Colonic mucosa (tissue), 4 donors: ENCODE measurements at regions not wholly inside any gene's neighbourhood (a gene's known extent, or its start where the extent isn't known, plus 50 kb on each side); places are given as distances from the start of the nearest gene placed in this dataset.

Experiments
- DNase-seq: peaks from one replicate; pipeline ENCODE4 v3.0.0-alpha.2; 2020
- H3K27ac ChIP-seq: fragments of 200-600 bp; one replicate; pipeline ENCODE4 v1.8.0; 2021
- H3K27me3 ChIP-seq: fragments of 200-600 bp; one replicate; pipeline ENCODE4 v1.8.0; 2021
- H3K36me3 ChIP-seq: fragments of 200-600 bp; one replicate; pipeline ENCODE4 v1.8.0; 2021
- H3K4me1 ChIP-seq: fragments of 200-600 bp; one replicate; pipeline ENCODE4 v1.8.0; 2021; ENCODE audit warnings: mild to moderate bottlenecking
- H3K4me3 ChIP-seq: fragments of 200-600 bp; one replicate; pipeline ENCODE4 v1.8.0; 2021
- H3K9ac ChIP-seq, 2 donors: one replicate each; pipeline ENCODE4 v1.7.0; 2013; ENCODE audit warnings: control low read depth in 2 of 2, low read depth in 2 of 2, low read length in 2 of 2
- H3K9me3 ChIP-seq: fragments of 200-600 bp; one replicate; pipeline ENCODE4 v1.8.0; 2021
- intact Hi-C: fragments of 100-400 bp; cut with DNase I; formaldehyde crosslinking; loops from one replicate; pipeline ENCODE4 v1.14.1; 2022
- TF ChIP-seq, protein P1 (sequence below): fragments of 200-600 bp; IDR thresholded peaks from one replicate; pipeline ENCODE4 v1.8.0; 2022; ENCODE audit warnings: antibody characterized with exemption, mild to moderate bottlenecking
- donor health status: healthy.
- donor health status: DM: no; HTN: no; CAD: no.
- donor health status: DM: no; HTN: no; CAD: no.

DNA sequence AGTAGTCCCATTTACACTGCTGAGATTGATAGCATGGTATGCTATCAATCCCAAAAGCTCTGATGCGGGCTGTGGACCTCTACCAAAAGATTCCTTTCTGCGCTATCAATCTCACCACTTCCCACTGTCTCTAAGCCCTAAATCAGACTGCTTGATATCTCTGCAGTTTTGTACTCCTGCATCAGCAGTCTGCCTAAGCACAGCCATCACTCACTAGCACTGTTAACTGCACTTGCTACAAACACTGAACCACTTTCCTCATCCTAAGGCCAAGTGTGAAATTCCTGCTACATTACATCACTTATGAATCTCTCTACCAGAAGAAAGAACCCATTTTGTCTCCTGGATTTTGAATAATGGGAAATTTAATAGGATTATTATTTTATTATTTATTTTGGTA lies 237.0 kb downstream of the HNMT start:
- Histone ChIP-seq H3K9me3 (no peaks in the 10 kb centered on the region), H3K27me3 (no peaks in the 10 kb centered on the region), H3K36me3 (no peaks in the 10 kb centered on the region), H3K4me3 (no peak overlapping the region), H3K27ac (no peak overlapping the region), H3K9ac (no peak overlapping the region), H3K4me1 (no peaks in the 10 kb centered on the region)
- DNase-seq: no peak
- intact Hi-C loops: no loop called here
- TF ChIP-seq, protein P1, sequence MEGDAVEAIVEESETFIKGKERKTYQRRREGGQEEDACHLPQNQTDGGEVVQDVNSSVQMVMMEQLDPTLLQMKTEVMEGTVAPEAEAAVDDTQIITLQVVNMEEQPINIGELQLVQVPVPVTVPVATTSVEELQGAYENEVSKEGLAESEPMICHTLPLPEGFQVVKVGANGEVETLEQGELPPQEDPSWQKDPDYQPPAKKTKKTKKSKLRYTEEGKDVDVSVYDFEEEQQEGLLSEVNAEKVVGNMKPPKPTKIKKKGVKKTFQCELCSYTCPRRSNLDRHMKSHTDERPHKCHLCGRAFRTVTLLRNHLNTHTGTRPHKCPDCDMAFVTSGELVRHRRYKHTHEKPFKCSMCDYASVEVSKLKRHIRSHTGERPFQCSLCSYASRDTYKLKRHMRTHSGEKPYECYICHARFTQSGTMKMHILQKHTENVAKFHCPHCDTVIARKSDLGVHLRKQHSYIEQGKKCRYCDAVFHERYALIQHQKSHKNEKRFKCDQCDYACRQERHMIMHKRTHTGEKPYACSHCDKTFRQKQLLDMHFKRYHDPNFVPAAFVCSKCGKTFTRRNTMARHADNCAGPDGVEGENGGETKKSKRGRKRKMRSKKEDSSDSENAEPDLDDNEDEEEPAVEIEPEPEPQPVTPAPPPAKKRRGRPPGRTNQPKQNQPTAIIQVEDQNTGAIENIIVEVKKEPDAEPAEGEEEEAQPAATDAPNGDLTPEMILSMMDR: no peak

DNA sequence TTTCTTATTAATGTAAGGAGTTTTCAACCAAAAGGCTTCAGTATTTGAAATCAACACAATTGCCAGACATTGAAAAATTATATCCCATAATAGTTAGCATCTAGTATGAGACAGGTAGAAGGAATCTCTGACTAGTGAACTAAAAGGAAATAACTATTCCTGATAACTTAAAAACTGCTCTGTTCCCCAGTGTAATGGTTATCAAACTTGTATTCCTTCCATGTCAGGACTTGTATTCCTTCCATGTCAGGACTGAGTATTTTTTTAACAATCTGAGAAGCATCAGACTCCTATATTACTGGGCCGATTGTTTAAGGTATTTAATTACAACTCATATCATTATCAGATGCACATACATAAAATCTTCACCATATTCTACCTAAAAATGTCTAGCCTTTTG lies 238.5 kb downstream of the HNMT start:
- DNase-seq: no peak
- TF ChIP-seq, protein P1: no peak
- H3K27ac ChIP-seq: no peak overlapping the region
- no peak overlapping the region for H3K9ac ChIP-seq
- H3K27me3 ChIP-seq: no peaks in the 10 kb centered on the region
- no peaks in the 10 kb centered on the region for H3K36me3 ChIP-seq
- no peaks in the 10 kb centered on the region for H3K4me1 ChIP-seq
- intact Hi-C loops: no loop called here
- H3K9me3 ChIP-seq: no peaks in the 10 kb centered on the region
- no peak overlapping the region for H3K4me3 ChIP-seq

DNA sequence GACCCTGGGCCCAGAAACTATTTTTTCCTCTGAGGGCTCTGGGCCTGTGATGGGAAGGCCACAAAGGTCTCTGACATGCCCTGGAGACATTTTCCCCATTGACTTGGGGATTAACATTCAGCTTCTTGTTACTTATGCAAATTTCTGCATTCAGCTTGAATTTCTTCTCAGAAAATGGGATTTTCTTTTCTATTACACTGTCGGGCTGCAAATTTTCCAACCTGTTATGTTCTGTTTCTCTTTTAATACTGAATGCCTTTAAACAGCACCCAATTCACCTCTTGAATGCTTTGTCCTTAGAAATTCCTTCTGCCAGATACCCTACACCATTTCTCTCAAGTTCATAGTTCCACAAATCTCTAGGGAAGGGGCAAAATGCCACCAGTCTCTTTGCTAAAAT lies 241.0 kb downstream of the HNMT start:
- TF ChIP-seq, protein P1: no peak
- no peak overlapping the region for H3K9ac ChIP-seq
- intact Hi-C loops: no loop called here

DNA sequence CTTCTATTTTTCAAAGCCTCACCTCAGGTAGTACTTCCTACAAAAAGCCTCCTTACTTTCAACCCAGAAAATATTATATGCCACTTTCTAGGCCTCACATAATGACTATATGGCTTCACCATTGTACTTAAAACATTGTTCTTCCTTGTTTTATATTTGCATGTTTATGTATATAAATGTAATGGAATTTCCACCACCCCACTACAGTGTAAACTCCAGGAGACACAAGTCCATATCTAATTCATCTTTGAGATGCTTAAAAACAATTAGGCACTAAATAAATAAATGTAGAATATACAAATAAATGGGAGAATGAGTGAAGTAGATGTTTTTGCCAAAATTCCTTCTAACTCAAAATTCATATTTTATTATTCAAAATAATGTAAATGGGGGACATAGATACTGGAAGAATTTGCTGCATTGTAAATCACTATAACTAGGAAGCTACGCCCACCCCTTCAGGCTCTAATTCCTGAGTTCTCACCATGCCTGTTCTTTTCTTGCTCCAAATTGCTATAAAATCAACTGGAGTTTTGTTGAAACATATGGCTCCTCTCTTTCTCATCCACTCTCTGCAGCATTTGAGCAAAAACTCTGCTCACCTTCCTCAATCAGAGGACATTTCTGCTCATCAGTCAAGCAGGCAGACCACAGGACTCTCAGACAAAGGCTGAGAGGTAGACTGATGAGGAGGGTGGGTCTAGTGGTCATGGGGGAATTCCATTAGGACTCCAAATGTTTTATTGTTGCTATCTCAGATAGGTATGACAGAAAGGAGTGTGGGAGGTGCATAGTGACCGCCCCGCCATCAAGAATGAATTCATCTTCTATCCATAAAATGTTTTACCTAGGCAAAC lies 243.0 kb downstream of the HNMT start:
- no peak for DNase-seq
- H3K9ac ChIP-seq: no peak overlapping the region
- intact Hi-C loops: no loop called here

More for the DNA sequence above, 241.0 kb downstream of the HNMT start:
- no peak for DNase-seq
- H3K36me3 ChIP-seq: no peaks in the 10 kb centered on the region
- no peaks in the 10 kb centered on the region for H3K9me3 ChIP-seq
- H3K4me1 ChIP-seq: no peaks in the 10 kb centered on the region
- no peak overlapping the region for H3K4me3 ChIP-seq
- no peaks in the 10 kb centered on the region for H3K27me3 ChIP-seq
- no peak overlapping the region for H3K27ac ChIP-seq

DNA sequence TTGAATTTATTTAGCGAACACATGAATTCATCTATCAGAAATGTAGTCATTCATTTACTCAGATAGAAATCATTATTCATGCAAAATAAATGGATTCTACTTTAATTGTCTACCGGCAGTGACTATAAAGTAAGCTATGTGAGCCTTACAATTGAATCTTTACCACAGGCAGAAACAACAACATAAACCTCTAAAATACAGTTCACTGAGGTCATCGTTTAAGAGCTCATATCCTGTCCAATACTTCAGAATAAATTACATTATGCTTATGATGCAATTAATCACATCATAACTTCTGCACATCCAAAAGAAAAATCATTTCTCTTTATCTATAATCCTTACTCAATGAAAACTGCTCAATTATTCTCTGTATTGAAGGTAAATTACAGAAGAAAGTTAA lies 244.7 kb downstream of the HNMT start:
- no peak overlapping the region for H3K27ac ChIP-seq
- H3K9ac ChIP-seq: no peak overlapping the region
- H3K36me3 ChIP-seq: no peaks in the 10 kb centered on the region
- no peaks in the 10 kb centered on the region for H3K9me3 ChIP-seq
- TF ChIP-seq, protein P1: no peak
- intact Hi-C loops: no loop called here
- DNase-seq: no peak
- H3K27me3 ChIP-seq: no peaks in the 10 kb centered on the region
- H3K4me3 ChIP-seq: no peak overlapping the region
- no peaks in the 10 kb centered on the region for H3K4me1 ChIP-seq

More for the DNA sequence above, 243.0 kb downstream of the HNMT start:
- H3K4me3 ChIP-seq: no peak overlapping the region
- TF ChIP-seq, protein P1: no peak
- no peaks in the 10 kb centered on the region for H3K27me3 ChIP-seq
- H3K4me1 ChIP-seq: no peaks in the 10 kb centered on the region
- no peaks in the 10 kb centered on the region for H3K9me3 ChIP-seq
- no peaks in the 10 kb centered on the region for H3K36me3 ChIP-seq
- H3K27ac ChIP-seq: no peak overlapping the region
